B cell (primary cell): ENCODE measurements at regions not wholly inside any gene's neighbourhood (a gene's known extent, or its start where the extent isn't known, plus 50 kb on each side); places are given as distances from the start of the nearest gene placed in this dataset.

Experiments
- ATAC-seq: fragments of 200-7000 bp; cut with Tn5 transposase; one replicate; pipeline ENCODE4 v1.10.0; 2021; ENCODE audit warnings: low read depth, mild to moderate bottlenecking, moderate number of reproducible peaks, moderate library complexity
- CTCF ChIA-PET: fragments of 350-600 bp; sonication (Branson Sonifier 250); formaldehyde crosslinking; loops from one replicate; lab custom pipeline; 2021; ENCODE audit warnings: antibody characterized with exemption, inconsistent platforms; lab: Charles Lee
- POLR2A ChIA-PET: fragments of 350-600 bp; sonication (Branson Sonifier 250); formaldehyde crosslinking; loops from one replicate; lab custom pipeline; 2021; ENCODE audit warnings: antibody characterized with exemption; lab: Charles Lee
- DNase-seq: peaks from one replicate; pipeline ENCODE4 v3.0.0; 2013
- H2AFZ ChIP-seq: 2 replicates; pipeline ENCODE4 v1.6.1; 2012; ENCODE audit warnings: mild to moderate bottlenecking, low read depth, low read length; ENCODE audit not compliant: insufficient read depth, poor library complexity, severe bottlenecking
- H3K27ac ChIP-seq, 2 donors: 1 replicate in 1 of 2; 2 replicates in 1 of 2; pipeline ENCODE4 v1.5.1; 2012 to 2013; ENCODE audit warnings: low read length in 2 of 2, mild to moderate bottlenecking in 2 of 2, moderate library complexity in 1 of 2
- H3K27me3 ChIP-seq, 4 experiments: fragments of 200-600 bp in 1 of 4; sonication (generic) in 1 of 4; replicated peaks in 1 of 4; 1 replicate in 2 of 4; 2 replicates in 2 of 4; pipeline versions ENCODE4 v1.6.1 to v1.7.0; 2013 to 2016; ENCODE audit warnings: low read length in 3 of 4, mild to moderate bottlenecking in 2 of 4, mixed read lengths in 1 of 4, moderate library complexity in 1 of 4; ENCODE audit not compliant: insufficient read depth in 4 of 4, control insufficient read depth in 3 of 4; ENCODE audit errors: control extremely low read depth in 1 of 4
- H3K36me3 ChIP-seq, 2 experiments: replicated peaks in 1 of 2; 1 replicate in 1 of 2; 2 replicates in 1 of 2; pipeline versions ENCODE4 v1.6.1 to v1.7.1; 2013; ENCODE audit warnings: low read length in 1 of 2; ENCODE audit not compliant: insufficient read depth in 2 of 2, control insufficient read depth in 1 of 2; ENCODE audit errors: control extremely low read depth in 1 of 2, extremely low read depth in 1 of 2
- H3K4me1 ChIP-seq, 2 donors: fragments of 200-600 bp in 1 of 2; sonication (generic) in 1 of 2; 1 replicate in 1 of 2; 2 replicates in 1 of 2; pipeline versions ENCODE4 v1.5.1 to v1.6.1; 2013 to 2017; ENCODE audit warnings: low read length in 2 of 2; ENCODE audit not compliant: control insufficient read depth in 2 of 2, insufficient read depth in 2 of 2
- H3K4me2 ChIP-seq: replicated peaks from 2 replicates; pipeline ENCODE3; 2012; ENCODE audit warnings: mild to moderate bottlenecking, low read depth, low read length; ENCODE audit not compliant: poor library complexity, severe bottlenecking
- H3K4me3 ChIP-seq, 5 experiments: fragments of 200-600 bp in 1 of 5; sonication (generic) in 1 of 5; 1 replicate in 3 of 5; 2 replicates in 2 of 5; pipeline versions ENCODE4 v1.5.1 to v1.7.0; 2011 to 2016; ENCODE audit warnings: low read length in 4 of 5, mild to moderate bottlenecking in 4 of 5, low read depth in 2 of 5, control low read depth in 1 of 5, moderate library complexity in 1 of 5; ENCODE audit not compliant: insufficient read depth in 1 of 5; ENCODE audit errors: control extremely low read depth in 1 of 5, extremely low read depth in 1 of 5
- H3K79me2 ChIP-seq: fragments of 200-600 bp; sonication (generic); one replicate; pipeline ENCODE4 v1.6.0; 2016; ENCODE audit warnings: low read length; ENCODE audit not compliant: control insufficient read depth, insufficient read depth
- H3K9ac ChIP-seq: fragments of 200-600 bp; sonication (generic); 2 replicates; pipeline ENCODE4 v1.6.1; 2017; ENCODE audit warnings: mild to moderate bottlenecking, low read length, moderate library complexity
- H3K9me3 ChIP-seq, 3 donors: one replicate each; pipeline versions ENCODE4 v1.6.1 to v1.7.1; 2013; ENCODE audit warnings: low read length in 2 of 3; ENCODE audit not compliant: control insufficient read depth in 2 of 3, insufficient read depth in 1 of 3; ENCODE audit errors: control extremely low read depth in 1 of 3
- H4K20me1 ChIP-seq: 2 replicates; pipeline ENCODE4 v1.6.0; 2012; ENCODE audit warnings: mild to moderate bottlenecking, low read length; ENCODE audit not compliant: insufficient read depth, control insufficient read depth, poor library complexity, severe bottlenecking
- H3K27ac Mint-ChIP-seq: one replicate; pipeline ENCODE4 v1.8.0; 2021; ENCODE audit warnings: mixed read lengths
- H3K27me3 Mint-ChIP-seq: one replicate; pipeline ENCODE4 v1.8.0; 2021; ENCODE audit warnings: mixed read lengths
- H3K4me1 Mint-ChIP-seq: one replicate; pipeline ENCODE4 v1.8.0; 2021; ENCODE audit warnings: mixed read lengths
- H3K4me3 Mint-ChIP-seq: one replicate; pipeline ENCODE4 v1.8.0; 2021; ENCODE audit warnings: mixed read lengths
- H3K9me3 Mint-ChIP-seq: one replicate; pipeline ENCODE4 v1.8.0; 2022; ENCODE audit warnings: mixed read lengths; ENCODE audit not compliant: insufficient read depth
- CTCF ChIP-seq: fragments of 200-600 bp; IDR thresholded peaks from one replicate; pipeline ENCODE4 v1.8.0; 2022; ENCODE audit warnings: antibody characterized with exemption, mild to moderate bottlenecking
- EZH2 ChIP-seq: IDR thresholded peaks from 2 replicates; pipeline ENCODE4 v1.6.1; 2012; ENCODE audit warnings: borderline replicate concordance, low read depth, mild to moderate bottlenecking, moderate library complexity, low read length; ENCODE audit not compliant: insufficient read depth, poor library complexity, severe bottlenecking
- WGBS: methylation state at CpG from one replicate; pipeline ENCODE4 v1.1.5; 2013; ENCODE audit warnings: missing lambda C conversion rate; ENCODE audit not compliant: insufficient coverage; 5-methylcytosine and 5-hydroxymethylcytosine counted together
- intact Hi-C: fragments of 100-400 bp; cut with micrococcal nuclease; formaldehyde crosslinking; loops from one replicate; pipeline ENCODE4 v1.10.0; 2022

- Mint-ChIP-seq H3K9me3 (peaks cover 16% of the 10 kb centered on the region), H3K4me3 (no peak overlapping the region), H3K27ac (no peak overlapping the region), H3K27me3 (no peaks in the 10 kb centered on the region), H3K4me1 (peaks cover 3% of the 10 kb centered on the region)
- Histone ChIP-seq H3K4me1 (no peaks in the 10 kb centered on the region), H3K27me3 (no peaks in the 10 kb centered on the region), H4K20me1 (no peaks in the 10 kb centered on the region), H3K9me3 (peaks cover 8 to 43% (median 20%) of the 10 kb centered on the region in 3 donors), H3K4me2 (no peak overlapping the region), H3K4me3 (no peak overlapping the region), H2AFZ (no peak overlapping the region), H3K27ac (no peak overlapping the region), H3K79me2 (peaks cover 5% of the 10 kb centered on the region), H3K36me3 (peaks cover 0 to 3% of the 10 kb centered on the region in 2 experiments), H3K9ac (no peak overlapping the region)
- intact Hi-C loops = loop anchor here (10.0 kb wide), 1 partner anchor 47 kb away; no protein-coding TSS in a partner anchor
- ChIA-PET CTCF (no interaction called here), POLR2A (no interaction called here)
- no peak for DNase-seq
- TF ChIP-seq EZH2 (no peak), CTCF (no peak)
- no peak for ATAC-seq
These were observed 135.2 kb upstream of the SLC38A2 start for GRCh38 chr12:46507766-46508165.

GRCh38 chr12:46506961-46507360 lies 134.4 kb upstream of the SLC38A2 start:
- no peak overlapping the region for H3K27ac ChIP-seq
- H3K4me1 Mint-ChIP-seq = peaks cover 3% of the 10 kb centered on the region
- POLR2A ChIA-PET = no interaction called here
- no peak overlapping the region for H3K4me3 ChIP-seq
- H3K27me3 Mint-ChIP-seq = no peaks in the 10 kb centered on the region
- H3K9me3 Mint-ChIP-seq = peaks cover 16% of the 10 kb centered on the region
- no peak overlapping the region for H3K4me2 ChIP-seq
- TF ChIP-seq EZH2 (no peak), CTCF (no peak)
- ATAC-seq = no peak
- H3K9me3 ChIP-seq = peaks cover 8 to 47% (median 23%) of the 10 kb centered on the region in 3 donors
- H3K36me3 ChIP-seq = peaks cover 0 to 3% of the 10 kb centered on the region in 2 experiments
- H3K9ac ChIP-seq = no peak overlapping the region
- no peak overlapping the region for H3K27ac Mint-ChIP-seq
- peaks cover 5% of the 10 kb centered on the region for H3K79me2 ChIP-seq
- H2AFZ ChIP-seq = no peak overlapping the region
- no peaks in the 10 kb centered on the region for H3K4me1 ChIP-seq
- intact Hi-C loops = loop anchor here (10.0 kb wide), 1 partner anchor 48 kb away; no protein-coding TSS in a partner anchor
- no peak for DNase-seq
- H4K20me1 ChIP-seq = no peaks in the 10 kb centered on the region
- CTCF ChIA-PET = no interaction called here
- no peak overlapping the region for H3K4me3 Mint-ChIP-seq
- WGBS = no CpG with 5 or more reads among the region's 1 CpG
- H3K27me3 ChIP-seq = no peaks in the 10 kb centered on the region
